Pancreas (tissue), 10 donors: ENCODE measurements at regions not wholly inside any gene's neighbourhood (a gene's known extent, or its start where the extent isn't known, plus 50 kb on each side); places are given as distances from the start of the nearest gene placed in this dataset.

Experiments
- ATAC-seq, 4 donors: fragments of 200-7000 bp; cut with Tn5 transposase; one replicate each; pipeline versions ENCODE4 v1.8.0 to v1.9.1; 2020; ENCODE audit warnings: mild to moderate bottlenecking in 4 of 4, moderate library complexity in 4 of 4
- DNase-seq, 6 donors: peaks; one replicate each; pipeline ENCODE4 v3.0.0-alpha.2; 2020
- FAIRE-seq: peaks from 2 replicates; lab custom pipeline; 2012; peaks lifted over from hg19 to GRCh38; lab: Jason Lieb, UNC
- H3K27ac ChIP-seq, 4 donors: fragments of 200-600 bp; sonication (generic); 1 replicate in 3 of 4; 2 replicates in 1 of 4; pipeline versions ENCODE4 v1.5.0 to v1.8.0; 2020
- H3K27me3 ChIP-seq, 4 donors: fragments of 200-600 bp; one replicate each; pipeline ENCODE4 v1.8.0; 2021
- H3K36me3 ChIP-seq, 3 donors: fragments of 200-600 bp; sonication (generic) in 1 of 3; one replicate each; pipeline versions ENCODE4 v1.5.0 to v1.8.0; 2020 to 2021
- H3K4me1 ChIP-seq, 3 donors: fragments of 200-600 bp; one replicate each; pipeline ENCODE4 v1.8.0; 2021
- H3K4me3 ChIP-seq, 4 donors: fragments of 200-600 bp; sonication (generic) in 2 of 4; one replicate each; pipeline versions ENCODE4 v1.5.0 to v1.8.0; 2020 to 2021
- H3K9me3 ChIP-seq, 4 donors: fragments of 200-600 bp; one replicate each; pipeline ENCODE4 v1.8.0; 2021
- CTCF ChIP-seq, 4 donors: fragments of 200-600 bp; sonication (generic) in 3 of 4; IDR thresholded peaks; one replicate each; pipeline versions ENCODE4 v1.5.0 to v1.8.0; 2021; ENCODE audit warnings: antibody characterized with exemption in 4 of 4
- WGBS, 2 donors: extraction: QIAGEN DNeasy Blood & Tissue Kit; methylation state at CpG; one replicate each; pipeline ENCODE4 v1.1.7; 2013; 5-methylcytosine and 5-hydroxymethylcytosine counted together
- intact Hi-C, 3 donors: fragments of 100-400 bp; cut with DNase I; formaldehyde crosslinking; loops; one replicate each; pipeline versions ENCODE4 v1.11.1 to v1.14.2; 2022
- donor health status: healthy with polysubstance abuse.
- donor health status: DM: no; HTN: no; CAD: no; lungs with moderate emphysema.
- donor health status: DM: no; HTN: no; CAD: no.
- donor health status: control.
- donor health status: control.
- donor health status: Bipolar disorder and iron deficiency.
- donor health status: DM: yes; HTN: yes; CAD: no.
- donor health status: DM: no; HTN: no; CAD: no.
- donor health status: DM: no; HTN: no; CAD: no.
- donor health status: DM: yes; HTN: yes; CAD: no.

- Histone ChIP-seq H3K4me3 (no peak overlapping the region), H3K9me3 (no peaks in the 10 kb centered on the region), H3K27ac (peak overlapping the region in 2 of 4 donors; percentile 44 to 46), H3K4me1 (peaks cover 13 to 28% (median 14%) of the 10 kb centered on the region in 3 donors), H3K36me3 (no peaks in the 10 kb centered on the region), H3K27me3 (no peaks in the 10 kb centered on the region)
- DNase-seq (no peak), ATAC-seq (peak; percentile 26 to 61 (median 48)), FAIRE-seq (no peak)
- 42 to 44% methylated on average over 4 of the region's 4 CpGs for WGBS, 2 donors
- no peak for TF ChIP-seq CTCF (IDR thresholded peaks at IDR 0.05)
- intact Hi-C loops: no loop called here
Measured at GRCh38 chr12:116631619-116632018, 72.4 kb downstream of the MAP1LC3B2 start.

GRCh38 chr12:116630762-116631161 lies 71.6 kb downstream of the MAP1LC3B2 start:
- no peaks in the 10 kb centered on the region for H3K27me3 ChIP-seq
- H3K27ac ChIP-seq: peak overlapping the region in 2 of 4 donors; percentile 44 to 46
- no peak overlapping the region for H3K4me3 ChIP-seq
- no peak for TF ChIP-seq CTCF (IDR thresholded peaks at IDR 0.05)
- FAIRE-seq (no peak), DNase-seq (peak in 5 of 6 donors; percentile 42 to 76 (median 67)), ATAC-seq (peak; percentile 68 to 81 (median 73))
- intact Hi-C loops: no loop called here
- no peaks in the 10 kb centered on the region for H3K9me3 ChIP-seq
- no peaks in the 10 kb centered on the region for H3K36me3 ChIP-seq
- WGBS, 2 donors: 33 to 34% methylated on average over 7 of the region's 7 CpGs
- peaks cover 5 to 19% (median 6%) of the 10 kb centered on the region in 3 donors for H3K4me1 ChIP-seq

GRCh38 chr12:116629480-116629879 lies 70.3 kb downstream of the MAP1LC3B2 start:
- ATAC-seq (no peak), FAIRE-seq (no peak), DNase-seq (no peak)
- intact Hi-C loops: no loop called here
- Histone ChIP-seq H3K9me3 (no peaks in the 10 kb centered on the region), H3K4me3 (no peak overlapping the region), H3K27me3 (no peaks in the 10 kb centered on the region), H3K27ac (peak overlapping the region in 1 of 4 donors; percentile 17), H3K4me1 (peaks cover 0 to 16% (median 4%) of the 10 kb centered on the region in 3 donors), H3K36me3 (no peaks in the 10 kb centered on the region)
- no peak for TF ChIP-seq CTCF (IDR thresholded peaks at IDR 0.05)
- 63 to 65% methylated on average over 10 of the region's 10 CpGs for WGBS, 2 donors

GRCh38 chr12:116628989-116629388 lies 69.8 kb downstream of the MAP1LC3B2 start:
- DNase-seq (no peak), ATAC-seq (no peak), FAIRE-seq (no peak)
- H3K36me3 ChIP-seq: no peaks in the 10 kb centered on the region
- no peak for TF ChIP-seq CTCF (IDR thresholded peaks at IDR 0.05)
- WGBS, 2 donors: 38 to 53% methylated on average over 1 of the region's 1 CpG
- H3K27me3 ChIP-seq: no peaks in the 10 kb centered on the region
- intact Hi-C loops: no loop called here
- no peak overlapping the region for H3K4me3 ChIP-seq
- no peak overlapping the region for H3K27ac ChIP-seq
- peaks cover 0 to 15% (median 4%) of the 10 kb centered on the region in 3 donors for H3K4me1 ChIP-seq
- H3K9me3 ChIP-seq: no peaks in the 10 kb centered on the region

- TF ChIP-seq CTCF (IDR thresholded peaks at IDR 0.05): no peak
- ATAC-seq (peak in 1 of 4 donors; percentile 2), FAIRE-seq (no peak), DNase-seq (peak in 1 of 6 donors; percentile 50)
- intact Hi-C loops: no loop called here
- no peaks in the 10 kb centered on the region for H3K36me3 ChIP-seq
- H3K4me1 ChIP-seq: peaks cover 0 to 10% (median 4%) of the 10 kb centered on the region in 3 donors
- no peak overlapping the region for H3K4me3 ChIP-seq
- H3K27ac ChIP-seq: no peak overlapping the region
- H3K9me3 ChIP-seq: no peaks in the 10 kb centered on the region
- H3K27me3 ChIP-seq: no peaks in the 10 kb centered on the region
- 90 to 94% methylated on average over 10 of the region's 10 CpGs for WGBS, 2 donors
Measured at GRCh38 chr12:116628450-116628793, 69.2 kb downstream of the MAP1LC3B2 start.
